Osteoblast (primary cell): ENCODE measurements at regions not wholly inside any gene's neighbourhood (a gene's known extent, or its start where the extent isn't known, plus 50 kb on each side); places are given as distances from the start of the nearest gene placed in this dataset.

Experiments used
- DNase-seq: peaks from one replicate; pipeline ENCODE4 v3.0.0; 2011; ENCODE audit warnings: low spot score, mixed read lengths; ENCODE audit not compliant: insufficient read length; ENCODE audit errors: missing footprints
- H2AFZ ChIP-seq: 2 replicates; pipeline ENCODE4 v1.6.0; 2011; ENCODE audit warnings: mild to moderate bottlenecking, low read length
- H3K27ac ChIP-seq: 2 replicates; pipeline ENCODE4 v1.5.1; 2011; ENCODE audit warnings: mild to moderate bottlenecking, low read depth, low read length, moderate library complexity
- H3K27me3 ChIP-seq: 2 replicates; pipeline ENCODE4 v1.6.0; 2012; ENCODE audit warnings: mild to moderate bottlenecking, control low read depth, inconsistent platforms, low read length, moderate library complexity; ENCODE audit not compliant: insufficient read depth
- H3K36me3 ChIP-seq: 2 replicates; pipeline ENCODE4 v1.5.1; 2011; ENCODE audit warnings: mild to moderate bottlenecking, low read length, control low read depth, moderate library complexity; ENCODE audit not compliant: insufficient read depth
- H3K4me1 ChIP-seq: 2 replicates; pipeline ENCODE4 v1.5.1; 2011; ENCODE audit warnings: mild to moderate bottlenecking, low read length, control low read depth, moderate library complexity; ENCODE audit not compliant: insufficient read depth
- H3K4me2 ChIP-seq: 2 replicates; pipeline ENCODE4 v1.6.0; 2011; ENCODE audit warnings: mild to moderate bottlenecking, low read length; ENCODE audit not compliant: insufficient read depth
- H3K4me3 ChIP-seq: fragments of 200-600 bp; sonication (generic); 3 replicates; pipeline ENCODE4 v1.5.1; 2012; ENCODE audit warnings: mild to moderate bottlenecking, low read length, inconsistent platforms; ENCODE audit not compliant: insufficient read depth
- H3K79me2 ChIP-seq: 2 replicates; pipeline ENCODE4 v1.6.0; 2012; ENCODE audit warnings: mild to moderate bottlenecking, low read length, control low read depth, inconsistent platforms; ENCODE audit not compliant: insufficient read depth
- H3K9me3 ChIP-seq: 2 replicates; pipeline ENCODE4 v1.5.1; 2011; ENCODE audit warnings: low read depth, low read length, control low read depth
- H4K20me1 ChIP-seq: 2 replicates; pipeline ENCODE4 v1.6.0; 2012; ENCODE audit warnings: mild to moderate bottlenecking, low read length, control low read depth; ENCODE audit not compliant: insufficient read depth
- TF ChIP-seq, protein P1 (sequence below): IDR thresholded peaks from 2 replicates; pipeline ENCODE4 v1.5.1; 2011; ENCODE audit warnings: mild to moderate bottlenecking, low read depth, low read length, moderate library complexity; ENCODE audit errors: extremely low read depth

DNA sequence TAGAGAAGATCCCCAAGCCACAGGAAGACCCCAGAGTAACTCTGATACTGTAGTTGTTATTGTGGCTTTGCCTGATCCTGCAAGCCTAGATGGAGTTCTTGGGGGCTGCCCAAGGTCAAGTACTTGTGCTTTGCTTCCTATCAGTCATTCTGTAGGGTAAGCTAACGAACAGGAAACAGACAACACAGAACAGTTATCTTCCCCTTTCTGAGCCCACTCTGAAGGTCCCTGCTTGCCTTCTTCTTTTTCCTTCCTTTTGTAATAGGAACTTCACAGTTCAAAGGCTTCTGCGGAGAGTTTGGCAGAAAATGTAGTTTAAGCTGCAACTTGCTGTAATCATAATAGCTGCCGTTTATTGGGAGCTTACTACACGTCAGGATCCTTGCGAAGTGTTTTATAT lies 494.1 kb upstream of the ERCC4 start:
- Histone ChIP-seq H3K27ac (no peak overlapping the region), H3K9me3 (no peaks in the 10 kb centered on the region), H3K4me2 (no peak overlapping the region), H3K36me3 (no peaks in the 10 kb centered on the region), H4K20me1 (no peaks in the 10 kb centered on the region), H3K4me1 (no peaks in the 10 kb centered on the region), H3K79me2 (no peaks in the 10 kb centered on the region), H3K27me3 (no peaks in the 10 kb centered on the region), H3K4me3 (no peak overlapping the region), H2AFZ (no peak overlapping the region)
- DNase-seq = no peak
- TF ChIP-seq, protein P1, sequence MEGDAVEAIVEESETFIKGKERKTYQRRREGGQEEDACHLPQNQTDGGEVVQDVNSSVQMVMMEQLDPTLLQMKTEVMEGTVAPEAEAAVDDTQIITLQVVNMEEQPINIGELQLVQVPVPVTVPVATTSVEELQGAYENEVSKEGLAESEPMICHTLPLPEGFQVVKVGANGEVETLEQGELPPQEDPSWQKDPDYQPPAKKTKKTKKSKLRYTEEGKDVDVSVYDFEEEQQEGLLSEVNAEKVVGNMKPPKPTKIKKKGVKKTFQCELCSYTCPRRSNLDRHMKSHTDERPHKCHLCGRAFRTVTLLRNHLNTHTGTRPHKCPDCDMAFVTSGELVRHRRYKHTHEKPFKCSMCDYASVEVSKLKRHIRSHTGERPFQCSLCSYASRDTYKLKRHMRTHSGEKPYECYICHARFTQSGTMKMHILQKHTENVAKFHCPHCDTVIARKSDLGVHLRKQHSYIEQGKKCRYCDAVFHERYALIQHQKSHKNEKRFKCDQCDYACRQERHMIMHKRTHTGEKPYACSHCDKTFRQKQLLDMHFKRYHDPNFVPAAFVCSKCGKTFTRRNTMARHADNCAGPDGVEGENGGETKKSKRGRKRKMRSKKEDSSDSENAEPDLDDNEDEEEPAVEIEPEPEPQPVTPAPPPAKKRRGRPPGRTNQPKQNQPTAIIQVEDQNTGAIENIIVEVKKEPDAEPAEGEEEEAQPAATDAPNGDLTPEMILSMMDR = no peak

DNA sequence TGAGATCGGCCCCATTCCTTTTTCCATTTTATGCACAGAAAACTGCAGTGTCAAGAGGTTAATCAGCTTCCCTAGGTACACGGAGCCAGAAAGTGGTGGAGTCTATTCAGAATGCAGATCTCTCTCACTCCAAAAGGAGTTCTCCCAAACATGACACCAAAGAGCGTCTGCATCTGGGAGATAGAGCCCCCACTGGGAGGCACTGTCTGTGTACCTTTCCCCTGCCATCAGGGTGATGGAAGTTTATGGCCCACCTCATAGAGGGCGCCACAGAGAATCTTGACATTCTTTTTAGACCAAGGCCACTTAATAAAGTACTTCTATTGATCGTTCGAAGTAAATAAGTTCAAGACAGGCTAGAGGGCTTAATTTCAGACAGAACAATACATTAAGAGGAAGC lies 493.7 kb upstream of the ERCC4 start:
- H3K4me3 ChIP-seq = no peak overlapping the region

DNA sequence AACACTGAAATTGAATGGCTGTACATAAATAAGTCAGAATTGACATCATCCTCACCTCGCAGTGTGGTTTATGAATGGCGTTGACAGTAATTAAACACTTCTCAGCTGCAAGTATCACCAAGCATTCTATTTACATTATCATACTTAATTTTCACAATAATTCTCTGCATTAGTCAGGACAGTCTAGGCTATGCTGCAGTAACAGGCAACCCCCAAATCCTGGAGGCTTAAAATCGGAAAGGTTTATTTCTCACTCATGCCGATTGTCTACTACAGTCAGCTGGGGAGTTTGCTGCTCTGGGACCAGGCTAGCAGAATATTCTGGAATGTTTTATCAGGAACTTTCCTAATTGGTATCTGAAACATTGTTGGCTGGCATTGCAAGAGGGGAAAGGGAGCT lies 493.2 kb upstream of the ERCC4 start:
- Histone ChIP-seq H2AFZ (no peak overlapping the region), H3K27ac (no peak overlapping the region), H3K4me2 (no peak overlapping the region), H3K4me1 (no peaks in the 10 kb centered on the region), H3K27me3 (no peaks in the 10 kb centered on the region), H3K4me3 (no peak overlapping the region), H3K9me3 (no peaks in the 10 kb centered on the region), H4K20me1 (no peaks in the 10 kb centered on the region), H3K79me2 (no peaks in the 10 kb centered on the region), H3K36me3 (no peaks in the 10 kb centered on the region)
- TF ChIP-seq, protein P1 = no peak
- no peak for DNase-seq

More for the DNA sequence above, 493.7 kb upstream of the ERCC4 start:
- Histone ChIP-seq H3K36me3 (no peaks in the 10 kb centered on the region), H2AFZ (no peak overlapping the region), H3K9me3 (no peaks in the 10 kb centered on the region), H4K20me1 (no peaks in the 10 kb centered on the region), H3K4me1 (no peaks in the 10 kb centered on the region), H3K27me3 (no peaks in the 10 kb centered on the region), H3K27ac (no peak overlapping the region), H3K4me2 (no peak overlapping the region), H3K79me2 (no peaks in the 10 kb centered on the region)
- TF ChIP-seq, protein P1 = no peak
- DNase-seq = no peak

DNA sequence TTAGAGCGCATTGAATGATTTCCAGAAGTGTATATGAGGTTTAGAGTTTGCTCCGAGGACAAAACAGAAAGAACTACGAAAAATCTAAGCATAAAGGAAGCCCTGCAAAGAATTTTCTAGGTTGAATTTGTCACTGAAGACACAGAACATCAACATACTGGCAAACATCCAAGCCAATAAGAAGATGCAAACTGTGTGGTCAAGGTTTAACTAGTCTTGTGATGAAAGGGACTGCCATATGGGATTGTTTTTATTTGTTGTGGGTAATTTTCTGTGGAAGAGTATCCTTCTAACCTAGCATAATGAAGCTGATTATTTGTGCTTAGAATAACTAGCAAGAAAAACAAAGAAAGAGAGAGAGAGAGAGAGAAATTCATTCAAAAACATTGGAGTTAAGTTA lies 492.0 kb upstream of the ERCC4 start:
- no peak overlapping the region for H2AFZ ChIP-seq
- H4K20me1 ChIP-seq = no peaks in the 10 kb centered on the region
- no peak overlapping the region for H3K27ac ChIP-seq
- no peak overlapping the region for H3K4me2 ChIP-seq
- no peak overlapping the region for H3K4me3 ChIP-seq
- H3K4me1 ChIP-seq = no peaks in the 10 kb centered on the region
- no peak for DNase-seq
- no peaks in the 10 kb centered on the region for H3K36me3 ChIP-seq
- H3K9me3 ChIP-seq = no peaks in the 10 kb centered on the region
- TF ChIP-seq, protein P1 = no peak
- H3K79me2 ChIP-seq = no peaks in the 10 kb centered on the region
- H3K27me3 ChIP-seq = no peaks in the 10 kb centered on the region
